Mesothelial cell of epicardium (in vitro differentiated cells): ENCODE measurements at regions not wholly inside any gene's neighbourhood (a gene's known extent, or its start where the extent isn't known, plus 50 kb on each side); places are given as distances from the start of the nearest gene placed in this dataset.
"Not testable (repeated sequence)": the region's sequence is repeated elsewhere in the genome, so short reads cannot be mapped to it uniquely, and the experiment has no call there.

Source experiments
- DNase-seq, 2 experiments: peaks; one replicate each; pipeline ENCODE4 v3.0.0; 2021; ENCODE audit warnings: low spot score in 2 of 2; ENCODE audit not compliant: unreplicated experiment in 2 of 2
- H3K27ac Mint-ChIP-seq: 2 replicates; pipeline ENCODE4 v1.8.0; 2021; ENCODE audit warnings: mixed read lengths
- H3K27me3 Mint-ChIP-seq: 2 replicates; pipeline ENCODE4 v1.8.0; 2021; ENCODE audit warnings: low read depth, mixed read lengths
- H3K36me3 Mint-ChIP-seq: 2 replicates; pipeline ENCODE4 v1.8.0; 2021; ENCODE audit warnings: mixed read lengths
- H3K4me1 Mint-ChIP-seq: 2 replicates; pipeline ENCODE4 v1.8.0; 2021; ENCODE audit warnings: mixed read lengths
- H3K4me3 Mint-ChIP-seq: 2 replicates; pipeline ENCODE4 v1.8.0; 2021; ENCODE audit warnings: mild to moderate bottlenecking, moderate library complexity, mixed read lengths
- H3K9me3 Mint-ChIP-seq: 2 replicates; pipeline ENCODE4 v1.8.0; 2021; ENCODE audit warnings: mixed read lengths
- CTCF ChIP-seq: fragments of 200-600 bp; sonication (generic); IDR thresholded peaks from one replicate; pipeline ENCODE4 v1.5.0; 2021; ENCODE audit warnings: antibody characterized with exemption; ENCODE audit not compliant: unreplicated experiment

- Mint-ChIP-seq H3K4me3 (no peak overlapping the region), H3K27me3 (no peaks in the 10 kb centered on the region), H3K36me3 (no peaks in the 10 kb centered on the region), H3K27ac (no peak overlapping the region), H3K9me3 (no peaks in the 10 kb centered on the region), H3K4me1 (peaks cover 11% of the 10 kb centered on the region)
- TF ChIP-seq CTCF: no peak
- no peak for DNase-seq
Observed at GRCh38 chr6:148628251-148628650, 118.6 kb upstream of the UST start.

DNA sequence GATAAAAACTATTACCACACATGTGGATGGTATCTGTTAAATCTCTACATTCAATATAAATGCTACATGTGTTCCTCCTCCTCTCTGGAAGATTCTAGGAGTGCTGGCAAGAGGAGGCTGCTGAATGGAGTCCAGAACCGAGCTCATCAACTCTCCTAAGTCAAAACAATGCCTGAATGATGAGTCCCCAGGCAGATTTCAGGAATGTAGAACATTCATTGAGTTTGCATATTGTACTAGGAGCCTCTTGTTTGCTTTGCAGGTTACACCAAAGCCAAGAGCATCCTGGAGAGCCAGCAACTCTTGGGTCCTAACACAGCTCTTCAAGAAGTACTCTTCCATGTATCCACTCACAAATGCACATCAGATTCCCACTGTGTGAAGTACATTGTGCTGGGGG lies 117.6 kb upstream of the UST start:
- no peaks in the 10 kb centered on the region for H3K27me3 Mint-ChIP-seq
- H3K36me3 Mint-ChIP-seq: no peaks in the 10 kb centered on the region
- no peak overlapping the region for H3K4me3 Mint-ChIP-seq
- peaks cover 11% of the 10 kb centered on the region for H3K4me1 Mint-ChIP-seq
- H3K9me3 Mint-ChIP-seq: no peaks in the 10 kb centered on the region
- no peak overlapping the region for H3K27ac Mint-ChIP-seq
- TF ChIP-seq CTCF: no peak
- DNase-seq: no peak

DNA sequence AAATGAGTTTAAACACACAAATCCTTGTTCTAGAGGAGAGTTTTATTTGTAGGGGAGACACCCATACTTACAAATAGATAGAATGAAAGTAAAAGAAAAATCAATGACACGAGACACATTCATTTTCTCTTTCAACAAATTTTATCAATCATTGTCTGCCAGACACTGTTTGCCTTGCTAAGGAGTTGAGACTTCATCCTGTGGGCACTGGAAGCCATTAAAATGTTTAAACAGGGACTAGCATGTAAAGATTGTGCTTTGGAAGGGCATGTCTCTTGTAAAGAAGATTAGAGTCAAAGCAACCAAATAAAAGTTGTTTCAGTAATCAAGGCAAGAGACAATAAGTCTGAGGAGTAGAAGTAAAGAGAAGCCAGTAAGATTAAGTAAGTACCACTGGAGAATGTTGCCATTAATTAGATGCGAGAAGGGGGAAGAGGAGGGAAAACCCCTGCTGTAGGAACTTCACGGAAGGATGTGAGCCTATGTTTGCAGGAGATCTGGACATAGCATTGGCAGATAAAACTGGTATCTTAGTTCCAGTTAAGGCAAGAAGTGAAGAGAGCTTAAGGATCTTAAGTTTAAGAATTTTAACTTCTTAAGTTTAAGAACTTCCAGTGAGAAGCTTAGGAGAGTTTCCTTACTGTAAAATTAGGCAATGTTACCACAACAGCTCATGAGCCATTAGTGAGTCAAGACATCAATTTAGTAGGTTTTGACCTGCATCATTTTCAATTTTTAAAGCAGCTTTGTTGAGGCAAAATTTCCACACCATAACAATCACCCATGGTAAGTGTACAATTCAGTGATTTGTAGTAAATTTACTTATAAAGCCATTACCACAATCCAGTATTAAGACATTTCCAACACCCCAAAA lies 117.0 kb upstream of the UST start:
- no peak for TF ChIP-seq CTCF
- Mint-ChIP-seq H3K4me3 (no peak overlapping the region), H3K36me3 (no peaks in the 10 kb centered on the region), H3K4me1 (peaks cover 11% of the 10 kb centered on the region), H3K27me3 (no peaks in the 10 kb centered on the region), H3K9me3 (no peaks in the 10 kb centered on the region), H3K27ac (no peak overlapping the region)
- DNase-seq: no peak

- Mint-ChIP-seq H3K36me3 (no peaks in the 10 kb centered on the region), H3K4me3 (no peak overlapping the region), H3K9me3 (peaks cover 17% of the 10 kb centered on the region), H3K27ac (no peak overlapping the region), H3K27me3 (no peaks in the 10 kb centered on the region), H3K4me1 (no peaks in the 10 kb centered on the region)
- TF ChIP-seq CTCF: no peak
- no peak for DNase-seq
Observed at GRCh38 chr6:148635070-148635743, 111.6 kb upstream of the UST start.

GRCh38 chr6:148641836-148642235 lies 105.0 kb upstream of the UST start:
- peaks cover 19% of the 10 kb centered on the region for H3K9me3 Mint-ChIP-seq
- H3K27me3 Mint-ChIP-seq, DNase-seq, H3K4me3 Mint-ChIP-seq, H3K36me3 Mint-ChIP-seq, H3K4me1 Mint-ChIP-seq, H3K27ac Mint-ChIP-seq: not testable (repeated sequence)

DNA sequence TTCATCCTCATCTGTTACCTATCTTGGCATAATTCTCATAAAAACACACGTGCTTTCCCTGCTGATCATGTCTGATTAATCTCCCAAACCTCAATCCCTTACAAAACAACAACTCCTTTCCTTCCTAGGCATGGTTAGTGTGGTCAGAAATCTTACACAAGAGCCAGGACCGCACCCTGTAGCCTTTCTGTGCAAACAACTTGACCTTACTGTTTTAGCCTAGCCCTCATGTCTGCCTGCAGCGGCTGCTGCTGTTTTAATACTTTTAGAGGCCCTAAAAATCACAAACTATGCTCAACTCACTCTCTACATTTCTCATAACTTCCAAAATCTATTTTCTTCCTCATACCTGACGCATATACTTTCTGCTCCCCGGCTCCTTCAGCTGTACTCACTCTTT lies 103.6 kb upstream of the UST start:
- peaks cover 22% of the 10 kb centered on the region for H3K9me3 Mint-ChIP-seq
- not testable (repeated sequence) for H3K27ac Mint-ChIP-seq, H3K36me3 Mint-ChIP-seq, DNase-seq, H3K4me3 Mint-ChIP-seq, H3K4me1 Mint-ChIP-seq, H3K27me3 Mint-ChIP-seq

GRCh38 chr6:148645049-148645448 lies 101.8 kb upstream of the UST start:
- H3K36me3 Mint-ChIP-seq, H3K4me1 Mint-ChIP-seq, DNase-seq, H3K27ac Mint-ChIP-seq, H3K4me3 Mint-ChIP-seq, H3K27me3 Mint-ChIP-seq: not testable (repeated sequence)
- peaks cover 18% of the 10 kb centered on the region for H3K9me3 Mint-ChIP-seq
